ENCODE measurements at regions not wholly inside any gene's neighbourhood (a gene's known extent, or its start where the extent isn't known, plus 50 kb on each side); places are given as distances from the start of the nearest gene placed in this dataset.
A peak's percentile ranks its signal among the peaks of the same experiment; 100 is the strongest.

GRCh38 chr10:63901228-63901627 is 380.0 kb downstream of the REEP3 start:
- no peak for DNase-seq
- Histone ChIP-seq H3K9me3 (replicated peaks; ENCODE audit: insufficient read depth, low read length) (no peaks in the 10 kb centered on the region), H3K4me3 (ENCODE audit: low read length) (no peak overlapping the region), H3F3A (ENCODE audit: insufficient read depth, low read length) (no peaks in the 10 kb centered on the region), H3K27ac (ENCODE audit: low read length) (no peak overlapping the region), H3K9ac (ENCODE audit: low read length) (no peak overlapping the region), H2AFZ (ENCODE audit: low read length) (no peak overlapping the region), H3K79me2 (ENCODE audit: low read length) (no peaks in the 10 kb centered on the region), H3K27me3 (replicated peaks; ENCODE audit: insufficient read depth, low read length) (no peaks in the 10 kb centered on the region), H3K4me1 (ENCODE audit: low read length) (no peaks in the 10 kb centered on the region), H3K4me2 (ENCODE audit: low read depth, low read length) (no peak overlapping the region), H3K36me3 (replicated peaks; ENCODE audit: insufficient read depth, low read length) (no peaks in the 10 kb centered on the region), H3K9me2 (replicated peaks; ENCODE audit: insufficient read depth, low read length) (no peaks in the 10 kb centered on the region; the same call in 1 of the 2 replicates), H4K20me1 (ENCODE audit: insufficient read depth, low read length) (no peaks in the 10 kb centered on the region)
- no peak for TF ChIP-seq EZH2 (optimal IDR thresholded peaks at IDR 0.05; ENCODE audit: low read depth, low read length)
- TF ChIP-seq CTCF (IDR thresholded peaks at IDR 0.05; ENCODE audit: low read length): peak; percentile 31

GRCh38 chr10:63901881-63902280 is 380.7 kb downstream of the REEP3 start:
- H2AFZ ChIP-seq (ENCODE audit: low read length): no peak overlapping the region
- H3K9me2 ChIP-seq (replicated peaks; ENCODE audit: insufficient read depth, low read length): no peaks in the 10 kb centered on the region; the same call in 1 of the 2 replicates
- H3K79me2 ChIP-seq (ENCODE audit: low read length): no peaks in the 10 kb centered on the region
- no peak for TF ChIP-seq EZH2 (optimal IDR thresholded peaks at IDR 0.05; ENCODE audit: low read depth, low read length)
- no peak for TF ChIP-seq EZH2phosphoT487 (IDR thresholded peaks at IDR 0.05; ENCODE audit: low read length)
- TF ChIP-seq CTCF (IDR thresholded peaks at IDR 0.05; ENCODE audit: low read length): no peak
- no peak overlapping the region for H3K9ac ChIP-seq (ENCODE audit: low read length)
- H3K9me3 ChIP-seq (replicated peaks; ENCODE audit: insufficient read depth, low read length): no peaks in the 10 kb centered on the region
- H3K4me2 ChIP-seq (ENCODE audit: low read depth, low read length): no peak overlapping the region
- H4K20me1 ChIP-seq (ENCODE audit: insufficient read depth, low read length): no peaks in the 10 kb centered on the region
- DNase-seq: no peak
- H3K4me3 ChIP-seq (ENCODE audit: low read length): no peak overlapping the region
- H3K4me1 ChIP-seq (ENCODE audit: low read length): no peaks in the 10 kb centered on the region
- no peaks in the 10 kb centered on the region for H3F3A ChIP-seq (ENCODE audit: insufficient read depth, low read length)
- H3K27me3 ChIP-seq (replicated peaks; ENCODE audit: insufficient read depth, low read length): no peaks in the 10 kb centered on the region
- no peaks in the 10 kb centered on the region for H3K36me3 ChIP-seq (replicated peaks; ENCODE audit: insufficient read depth, low read length)
- no peak overlapping the region for H3K27ac ChIP-seq (ENCODE audit: low read length)

- Histone ChIP-seq H2AFZ (ENCODE audit: low read length) (no peak overlapping the region), H3K4me1 (ENCODE audit: low read length) (no peaks in the 10 kb centered on the region), H3K79me2 (ENCODE audit: low read length) (no peaks in the 10 kb centered on the region), H4K20me1 (ENCODE audit: insufficient read depth, low read length) (no peaks in the 10 kb centered on the region), H3K4me2 (ENCODE audit: low read depth, low read length) (no peak overlapping the region), H3K36me3 (replicated peaks; ENCODE audit: insufficient read depth, low read length) (no peaks in the 10 kb centered on the region), H3K27me3 (replicated peaks; ENCODE audit: insufficient read depth, low read length) (no peaks in the 10 kb centered on the region), H3F3A (ENCODE audit: insufficient read depth, low read length) (no peaks in the 10 kb centered on the region), H3K9me3 (replicated peaks; ENCODE audit: insufficient read depth, low read length) (no peaks in the 10 kb centered on the region), H3K9ac (ENCODE audit: low read length) (no peak overlapping the region), H3K27ac (ENCODE audit: low read length) (no peak overlapping the region), H3K4me3 (ENCODE audit: low read length) (no peak overlapping the region), H3K9me2 (replicated peaks; ENCODE audit: insufficient read depth, low read length) (no peaks in the 10 kb centered on the region)
- TF ChIP-seq EZH2 (optimal IDR thresholded peaks at IDR 0.05; ENCODE audit: low read depth, low read length) (no peak), CTCF (IDR thresholded peaks at IDR 0.05; ENCODE audit: low read length) (no peak), EZH2phosphoT487 (IDR thresholded peaks at IDR 0.05; ENCODE audit: low read length) (no peak)
- DNase-seq: no peak
Observed at GRCh38 chr10:63910806-63911205, 389.6 kb downstream of the REEP3 start.

Measured in MM.1S (cell line).